ENCODE measurements at regions not wholly inside any gene's neighbourhood (a gene's known extent, or its start where the extent isn't known, plus 50 kb on each side); places are given as distances from the start of the nearest gene placed in this dataset.
"Not testable (repeated sequence)": the region's sequence is repeated elsewhere in the genome, so short reads cannot be mapped to it uniquely, and the experiment has no call there.

GRCh38 chr18:1503847-1504246 is 599.2 kb downstream of the ADCYAP1 start:
- DNase-seq, result no peak

- DNase-seq, result no peak
These were observed 601.2 kb downstream of the ADCYAP1 start for GRCh38 chr18:1505856-1506255.

GRCh38 chr18:1510542-1511179 is 606.0 kb downstream of the ADCYAP1 start:
- DNase-seq, result no peak

DNA sequence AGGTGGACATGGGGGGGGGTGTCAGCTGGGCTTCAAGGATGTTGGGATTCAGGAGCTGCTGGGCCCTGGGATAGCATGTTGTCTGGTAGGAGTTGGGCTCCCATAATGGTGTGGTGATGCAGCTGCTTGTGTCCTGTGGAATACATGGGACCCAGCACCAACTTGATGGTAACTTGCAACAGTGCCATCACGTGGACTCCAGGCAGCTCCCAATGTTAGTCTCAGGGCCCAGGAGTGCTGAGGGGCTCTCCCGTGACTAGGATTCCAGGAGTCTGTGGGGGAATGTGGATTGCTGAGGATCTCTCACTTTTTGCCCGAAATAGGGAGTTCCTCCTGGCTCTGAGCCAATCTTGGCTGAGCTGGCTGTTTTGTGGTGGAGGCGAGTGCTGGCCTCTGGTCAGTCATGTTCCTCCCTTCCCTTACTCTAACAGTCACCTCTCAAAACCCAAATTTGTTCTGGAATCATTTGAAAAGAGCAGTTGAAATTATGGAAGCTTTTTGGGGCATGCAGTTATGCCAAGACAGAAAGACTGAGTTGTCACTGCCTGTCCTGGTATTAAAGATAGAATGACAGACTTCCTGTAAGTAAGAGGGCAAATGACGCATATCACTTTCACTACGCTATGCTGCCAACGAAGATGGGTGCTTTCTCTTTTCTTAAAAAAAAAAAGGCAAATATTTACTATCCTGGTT is 607.1 kb downstream of the ADCYAP1 start:
- DNase-seq, result no peak

GRCh38 chr18:1513519-1513918 is 608.8 kb downstream of the ADCYAP1 start:
- no peak for DNase-seq

DNA sequence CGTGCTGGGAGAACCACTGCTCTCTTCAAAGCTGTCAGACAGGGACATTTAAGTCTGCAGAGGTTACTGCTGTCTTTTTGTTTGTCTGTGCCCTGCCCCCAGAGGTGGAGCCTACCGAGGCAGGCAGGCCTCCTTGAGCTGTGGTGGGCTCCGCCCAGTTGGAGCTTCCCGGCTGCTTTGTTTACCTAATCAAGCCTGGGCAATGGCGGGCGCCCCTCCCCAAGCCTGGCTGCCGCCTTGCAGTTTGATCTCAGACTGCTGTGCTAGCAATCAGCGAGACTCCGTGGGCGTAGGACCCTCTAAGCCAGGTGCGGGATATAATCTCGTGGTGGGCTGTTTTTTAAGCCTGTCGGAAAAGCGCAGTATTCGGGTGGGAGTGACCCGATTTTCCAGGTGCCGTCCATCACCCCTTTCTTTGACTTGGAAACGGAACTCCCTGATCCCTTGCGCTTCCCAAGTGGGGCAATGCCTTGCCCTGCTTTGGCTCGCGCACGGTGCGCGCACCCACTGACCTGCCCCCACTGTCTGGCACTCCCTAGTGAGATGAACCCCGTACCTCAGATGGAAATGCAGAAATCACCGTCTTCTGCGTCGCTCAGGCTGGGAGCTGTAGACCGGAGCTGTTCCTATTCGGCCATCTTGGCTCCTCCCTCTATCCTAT is 617.0 kb downstream of the ADCYAP1 start:
- not testable (repeated sequence) for DNase-seq

- no peak for DNase-seq
These were observed 617.6 kb downstream of the ADCYAP1 start for GRCh38 chr18:1522249-1522615.

GRCh38 chr18:1526991-1527390 is 622.3 kb downstream of the ADCYAP1 start:
- no peak for DNase-seq

GRCh38 chr18:1527805-1528204 is 623.1 kb downstream of the ADCYAP1 start:
- no peak for DNase-seq

GRCh38 chr18:1528447-1528846 is 623.8 kb downstream of the ADCYAP1 start:
- no peak for DNase-seq

- DNase-seq, result no peak
These were observed 624.4 kb downstream of the ADCYAP1 start for GRCh38 chr18:1528964-1529509.

DNA sequence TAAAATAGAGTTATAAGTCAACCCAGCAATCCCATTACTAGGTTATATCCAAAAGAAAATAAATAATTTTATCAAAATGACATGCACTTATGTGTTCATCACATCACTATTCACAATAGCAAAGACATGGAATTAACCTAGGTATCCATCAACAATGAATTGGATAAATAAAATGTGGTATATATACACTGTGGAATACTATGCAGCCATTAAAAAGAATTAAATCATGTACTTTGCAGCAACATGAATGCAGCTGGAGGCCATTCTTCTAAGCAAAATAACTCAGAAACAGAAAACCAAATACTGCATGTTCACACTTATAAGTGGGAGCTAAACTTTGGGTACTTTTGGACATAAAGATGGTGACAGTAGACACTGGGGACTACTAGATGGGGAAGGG is 626.0 kb downstream of the ADCYAP1 start:
- DNase-seq, result no peak

DNA sequence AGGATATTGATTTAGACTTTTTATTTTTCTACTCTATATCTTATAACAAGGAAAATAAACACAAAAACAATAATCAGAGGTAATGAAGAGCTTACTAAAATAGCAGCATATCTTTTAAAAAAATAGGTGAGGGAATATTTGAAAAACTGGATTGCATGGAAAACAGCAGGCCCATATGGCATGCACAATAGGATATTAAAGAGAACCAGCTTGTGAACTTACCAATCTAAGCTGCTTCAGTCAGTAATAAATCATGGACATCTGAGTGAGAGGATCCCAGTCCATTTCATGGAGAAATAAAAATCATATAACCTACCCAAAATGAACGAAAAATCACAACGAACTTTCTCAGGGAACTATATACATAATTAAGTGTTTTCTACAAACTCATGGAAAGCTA is 634.6 kb downstream of the ADCYAP1 start:
- no peak for DNase-seq

GRCh38 chr18:1541478-1541877 is 636.8 kb downstream of the ADCYAP1 start:
- no peak for DNase-seq

DNA sequence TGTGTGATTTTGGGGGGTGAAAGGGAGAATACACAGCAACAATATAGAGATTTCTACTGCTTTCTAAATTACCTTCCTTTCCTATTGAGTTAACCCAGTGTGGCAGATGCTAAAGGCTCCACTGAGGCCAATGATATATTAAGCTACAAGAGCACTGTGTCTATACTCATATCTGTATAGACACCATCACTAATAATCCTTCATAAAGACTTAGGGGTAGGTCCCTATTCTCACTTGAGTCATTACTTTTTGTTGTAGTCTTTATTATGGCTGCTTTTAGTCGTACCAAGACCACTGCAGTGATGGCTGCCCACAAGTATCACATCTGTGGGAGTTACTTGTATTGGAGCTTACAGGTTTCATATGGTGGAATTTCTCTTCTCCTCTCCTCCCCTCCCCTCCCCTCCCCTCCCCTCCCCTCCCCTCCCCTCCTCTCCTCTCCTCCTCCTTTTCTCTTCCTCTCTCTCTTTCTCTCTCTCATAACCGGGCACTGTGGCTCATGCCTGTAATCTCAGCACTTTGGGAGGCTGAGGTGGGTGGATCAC is 637.6 kb downstream of the ADCYAP1 start:
- no peak for DNase-seq

GRCh38 chr18:1544016-1544415 is 639.3 kb downstream of the ADCYAP1 start:
- DNase-seq, result no peak

DNA sequence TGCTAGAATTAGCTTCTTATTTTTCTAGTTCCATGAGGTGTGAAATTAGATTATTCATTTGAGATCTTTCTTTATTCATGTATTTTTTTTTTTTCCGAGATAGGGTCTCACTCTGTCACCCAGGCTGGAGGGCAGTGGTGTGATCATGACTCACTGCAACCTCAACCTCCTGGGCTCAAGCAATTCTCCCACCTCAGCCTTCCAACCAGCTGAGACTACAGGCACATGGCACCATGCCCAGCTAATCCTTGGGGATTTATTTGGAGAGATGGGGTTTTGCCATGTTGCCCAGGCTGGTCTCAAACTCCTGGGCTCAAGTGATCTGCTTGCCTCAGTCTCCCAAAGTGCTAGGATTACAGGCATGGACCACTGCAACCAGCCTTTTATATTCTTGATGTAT is 653.0 kb downstream of the ADCYAP1 start:
- DNase-seq, result not testable (repeated sequence)

DNA sequence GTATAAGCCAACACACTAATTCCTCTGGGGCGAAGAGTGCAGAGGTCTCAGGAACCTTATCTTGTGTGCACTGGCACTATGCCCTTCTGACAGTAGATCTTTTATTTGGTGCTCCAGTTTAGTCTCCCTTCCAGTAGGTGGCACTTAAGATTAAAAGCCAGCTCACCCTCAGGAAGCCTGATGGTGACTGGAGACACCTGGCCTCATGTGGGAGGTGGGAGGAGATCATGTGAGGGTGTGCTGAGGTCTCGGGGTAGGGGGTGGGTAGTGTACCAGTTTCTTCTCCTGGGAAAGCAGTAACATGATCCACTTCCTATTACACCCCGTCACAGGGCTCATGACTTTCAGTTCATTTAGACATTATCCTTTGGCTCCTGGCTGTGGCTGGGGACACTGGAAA is 654.9 kb downstream of the ADCYAP1 start:
- DNase-seq, result no peak

- no peak for DNase-seq
These were observed 660.1 kb downstream of the ADCYAP1 start for GRCh38 chr18:1564793-1565192.

GRCh38 chr18:1571206-1571605 is 666.5 kb downstream of the ADCYAP1 start:
- no peak for DNase-seq

DNA sequence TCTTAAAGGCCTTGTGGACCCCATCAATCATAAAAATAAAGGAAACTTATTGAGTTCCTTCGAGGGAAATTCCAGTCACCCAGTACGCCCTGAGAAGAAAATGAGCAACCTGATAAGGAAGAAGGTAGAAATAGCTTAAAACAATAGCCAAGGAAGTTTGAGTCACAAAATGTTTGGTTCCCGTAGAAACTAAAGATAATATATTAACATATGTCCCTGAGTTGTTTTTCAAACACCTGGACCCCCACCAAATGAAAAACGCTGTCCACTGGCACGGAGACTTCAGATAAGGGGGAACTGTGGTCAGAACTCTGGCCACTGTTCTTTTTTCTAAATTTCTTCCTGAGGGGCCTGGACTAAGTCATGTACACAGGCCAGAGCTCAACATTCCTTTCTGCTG is 669.1 kb downstream of the ADCYAP1 start:
- no peak for DNase-seq

- no peak for DNase-seq
These were observed 670.4 kb downstream of the ADCYAP1 start for GRCh38 chr18:1575084-1575483.

DNA sequence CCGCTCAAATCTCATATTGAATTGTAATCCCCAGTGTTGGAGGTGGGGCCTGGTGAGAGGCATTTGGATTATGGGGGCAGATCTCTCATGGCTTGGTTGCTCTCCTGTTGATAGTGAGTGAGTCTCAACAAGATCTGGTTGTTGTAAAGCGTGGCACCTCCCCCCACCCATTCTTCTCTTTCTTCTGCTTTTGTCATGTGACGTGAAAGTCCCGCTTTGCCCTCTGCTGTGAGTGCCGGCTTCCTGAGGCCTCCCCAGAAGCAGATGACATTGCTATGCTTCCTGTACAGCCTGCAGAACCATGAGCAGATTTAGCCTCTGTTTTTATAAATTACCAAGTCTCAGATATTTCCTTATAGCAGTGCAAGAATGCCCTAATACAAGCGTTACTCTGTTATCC is 673.8 kb downstream of the ADCYAP1 start:
- DNase-seq, result no peak

DNA sequence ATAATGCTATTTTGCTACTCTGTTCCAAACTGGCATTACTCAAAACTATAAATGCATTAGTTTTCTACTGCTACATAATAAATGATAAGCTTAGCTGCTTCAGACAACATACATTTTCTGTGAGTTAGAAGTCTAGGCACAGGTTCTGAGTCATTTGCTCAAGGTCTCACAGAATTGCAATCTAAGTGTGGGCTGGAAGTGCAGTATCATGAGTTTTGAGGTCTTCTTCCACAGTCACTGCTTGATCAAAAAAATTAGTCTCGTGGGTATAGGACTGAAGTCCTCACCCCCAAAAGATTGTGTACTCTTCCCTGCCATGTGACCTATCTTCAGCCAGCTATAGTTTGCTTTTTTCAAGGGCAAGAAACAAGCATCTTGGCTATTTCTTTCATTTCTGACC is 676.9 kb downstream of the ADCYAP1 start:
- DNase-seq, result no peak

All from HCEC 1CT (cell line).